K562 (cell line): ENCODE measurements at regions not wholly inside any gene's neighbourhood (a gene's known extent, or its start where the extent isn't known, plus 50 kb on each side); places are given as distances from the start of the nearest gene placed in this dataset.

Source experiments
- ATAC-seq: fragments of 200-7000 bp; cut with Tn5 transposase; 3 replicates; pipeline ENCODE4 v1.9.1; 2020; ENCODE audit warnings: moderate library complexity
- BruUV-seq: library from RNA; stranded (reverse); fragments of 400-500 nt; replicated peaks from 2 replicates; lab custom pipeline; 2021; lab: Mats Ljungman, UMichigan
- CTCF ChIA-PET: fragments of 300-600 bp; formaldehyde crosslinking; extraction: SDS; loops from one replicate; lab custom pipeline; 2021; ENCODE audit warnings: low intra/inter-chr PET ratio; lab: Yijun Ruan, JAX
- POLR2A ChIA-PET: fragments of 300-600, 350-650 bp; sonication (Branson Sonifier 250); formaldehyde crosslinking; extraction: SDS; loops from one replicate; lab custom pipeline; 2021; ENCODE audit warnings: antibody characterized with exemption, inconsistent platforms; lab: Yijun Ruan, JAX
- DNase-seq, 4 experiments: peaks; one replicate each; pipeline versions ENCODE4 v3.0.0 to v3.0.0-alpha.2; 2011 to 2018; ENCODE audit warnings: low spot score in 3 of 4, mixed read lengths in 3 of 4; ENCODE audit errors: extremely low read depth in 1 of 4
- FAIRE-seq: peaks from 2 replicates; lab custom pipeline; 2011; peaks lifted over from hg19 to GRCh38; lab: Jason Lieb, UNC
- H2AFZ ChIP-seq: 2 replicates; pipeline ENCODE4 v1.6.0; 2011; ENCODE audit warnings: low read depth, low read length, control low read depth, inconsistent platforms
- H3K27ac ChIP-seq: fragments of 200-600 bp; 3 replicates; pipeline ENCODE4 v1.8.0; 2011; ENCODE audit warnings: low read depth, mild to moderate bottlenecking, control low read depth, inconsistent platforms, low read length, moderate library complexity, mixed read lengths; ENCODE audit errors: extremely low read depth
- H3K27me3 ChIP-seq, 2 experiments: fragments of 300-600 bp in 1 of 2; 2 replicates in 1 of 2; 3 replicates in 1 of 2; pipeline versions ENCODE4 v1.6.0 to v1.8.0; 2011; ENCODE audit warnings: inconsistent platforms in 2 of 2, low read length in 2 of 2, mild to moderate bottlenecking in 1 of 2, mixed read lengths in 1 of 2, moderate library complexity in 1 of 2; ENCODE audit not compliant: control insufficient read depth in 2 of 2, insufficient read depth in 2 of 2
- H3K36me3 ChIP-seq: fragments of 300-600 bp; 3 replicates; pipeline ENCODE4 v1.8.0; 2011; ENCODE audit warnings: mild to moderate bottlenecking, low read length, inconsistent platforms; ENCODE audit not compliant: control insufficient read depth, insufficient read depth
- H3K4me1 ChIP-seq, 2 experiments: fragments of 200-600 bp in 1 of 2; replicated peaks in 1 of 2; 2 replicates in 1 of 2; 3 replicates in 1 of 2; pipeline versions ENCODE4 v1.5.1 to v1.8.0; 2011; ENCODE audit warnings: inconsistent platforms in 2 of 2, low read length in 2 of 2, mild to moderate bottlenecking in 1 of 2, mixed read lengths in 1 of 2, moderate library complexity in 1 of 2; ENCODE audit not compliant: control insufficient read depth in 2 of 2, insufficient read depth in 2 of 2
- H3K4me2 ChIP-seq: 2 replicates; pipeline ENCODE4 v1.6.1; 2011; ENCODE audit warnings: low read length, control low read depth, inconsistent platforms, mixed read lengths; ENCODE audit not compliant: insufficient read depth
- H3K4me3 ChIP-seq: fragments of 200-600 bp; sonication (generic), shearing (Covaris generic); 2 replicates; pipeline ENCODE4 v1.5.1; 2016; ENCODE audit warnings: control low read depth, inconsistent platforms
- H3K79me2 ChIP-seq: fragments of 200-600 bp; 3 replicates; pipeline ENCODE4 v1.8.0; 2011; ENCODE audit warnings: low read length, inconsistent platforms; ENCODE audit not compliant: control insufficient read depth, insufficient read depth
- H3K9ac ChIP-seq, 2 experiments: 2 replicates each; pipeline versions ENCODE4 v1.6.0 to v1.6.1; 2011; ENCODE audit warnings: low read depth in 2 of 2, low read length in 2 of 2, control low read depth in 1 of 2, inconsistent platforms in 1 of 2, mild to moderate bottlenecking in 1 of 2, mixed read lengths in 1 of 2; ENCODE audit not compliant: insufficient read depth in 1 of 2
- H3K9me1 ChIP-seq: one replicate; pipeline ENCODE4 v1.6.0; 2011; ENCODE audit warnings: inconsistent platforms, mild to moderate bottlenecking, low read length, moderate library complexity; ENCODE audit not compliant: control insufficient read depth, insufficient read depth
- H3K9me3 ChIP-seq: replicated peaks from 2 replicates; pipeline ENCODE4 v1.5.1; 2011; ENCODE audit warnings: low read depth, low read length, inconsistent platforms; ENCODE audit not compliant: control insufficient read depth, insufficient read depth
- H4K20me1 ChIP-seq: replicated peaks from 2 replicates; pipeline ENCODE4 v1.6.1; 2011; ENCODE audit warnings: low read length, inconsistent platforms, mixed read lengths; ENCODE audit not compliant: control insufficient read depth, insufficient read depth
- CHAMP1 ChIP-seq: fragments of 450-650 bp; IDR thresholded peaks from 2 replicates; pipeline ENCODE4 v1.6.1; 2016; ENCODE audit warnings: mild to moderate bottlenecking
- FOSL1 ChIP-seq: fragments of 200-800 bp; sonication (Bioruptor generic); conservative IDR thresholded peaks from 2 replicates; pipeline ENCODE4 v1.6.1; 2016; ENCODE audit warnings: missing genetic modification characterization, missing compliant biosample characterization
- FOXJ2 ChIP-seq: fragments of 200-800 bp; sonication (Bioruptor generic); IDR thresholded peaks from 2 replicates; pipeline ENCODE4 v1.6.1; 2016; ENCODE audit warnings: missing genetic modification characterization, missing compliant biosample characterization
- FOXO4 ChIP-seq: fragments of 450-650 bp; formaldehyde crosslinking; IDR thresholded peaks from 2 replicates; pipeline ENCODE4 v1.4.0; 2020; ENCODE audit warnings: mild to moderate bottlenecking, moderate library complexity
- GMEB1 ChIP-seq: fragments of 250-450 bp; sonication (Bioruptor Pico); IDR thresholded peaks from 2 replicates; pipeline ENCODE4 v1.4.0; 2020; ENCODE audit warnings: mild to moderate bottlenecking
- HLTF ChIP-seq: fragments of 450-650 bp; IDR thresholded peaks from 2 replicates; pipeline ENCODE4 v1.6.1; 2016
- KAT8 ChIP-seq: fragments of 450-650 bp; IDR thresholded peaks from 2 replicates; pipeline ENCODE4 v1.6.1; 2016; ENCODE audit warnings: low read depth, mild to moderate bottlenecking
- MBD2 ChIP-seq: sonication (generic); IDR thresholded peaks from 2 replicates; pipeline ENCODE4 v1.6.1; 2016; ENCODE audit warnings: low read depth, borderline replicate concordance
- MCM3 ChIP-seq: fragments of 450-650 bp; IDR thresholded peaks from 2 replicates; pipeline ENCODE4 v1.6.1; 2016
- NFRKB ChIP-seq: fragments of 450-650 bp; IDR thresholded peaks from 2 replicates; pipeline ENCODE4 v1.6.1; 2016; ENCODE audit warnings: low read depth
- RBM15 ChIP-seq: fragments of 200-400 bp; formaldehyde crosslinking; IDR thresholded peaks from 2 replicates; pipeline ENCODE4 v1.6.1; 2018; ENCODE audit warnings: mild to moderate bottlenecking, low read length, moderate library complexity; ENCODE audit not compliant: insufficient read depth
- RBM22 ChIP-seq: fragments of 200-400 bp; formaldehyde crosslinking; IDR thresholded peaks from 2 replicates; pipeline ENCODE4 v1.6.1; 2018; ENCODE audit warnings: low read length, low read depth; ENCODE audit not compliant: poor library complexity, severe bottlenecking
- ZNF707 ChIP-seq: fragments of 250-450 bp; sonication (Bioruptor Pico); conservative IDR thresholded peaks from 2 replicates; pipeline ENCODE4 v1.8.0; 2022; ENCODE audit warnings: inconsistent platforms, mild to moderate bottlenecking, moderate library complexity
- WGBS: fragments of 100-300 bp; shearing (Covaris generic); methylation state at CpG from one replicate; pipeline ENCODE4 v1.1.6; 2016; ENCODE audit warnings: low coverage, mixed read lengths; ENCODE audit not compliant: insufficient coverage; ENCODE audit errors: missing lambda C conversion rate; 5-methylcytosine and 5-hydroxymethylcytosine counted together
- in situ Hi-C: fragments of 300-500 bp; cut with MboI; formaldehyde crosslinking; loops from 4 replicates; pipeline ENCODE4 v1.15.0; 2018; ENCODE audit warnings: inconsistent platforms, mixed read lengths
- intact Hi-C: fragments of 100-400 bp; cut with micrococcal nuclease; formaldehyde crosslinking; loops from 2 replicates; pipeline ENCODE4 v1.14.2; 2022

GRCh38 chrX:71846429-71846828 is 64.2 kb upstream of the NHSL2 start:
- H3K9ac ChIP-seq = no peak overlapping the region
- no peaks in the 10 kb centered on the region for H3K4me1 ChIP-seq
- H3K9me1 ChIP-seq = no peaks in the 10 kb centered on the region
- in situ Hi-C loops (no loop called here), intact Hi-C loops (no loop called here)
- FAIRE-seq (no peak), ATAC-seq (no peak), DNase-seq (no peak)
- H3K4me2 ChIP-seq = no peak overlapping the region
- H3K27ac ChIP-seq = no peak overlapping the region
- H3K79me2 ChIP-seq = no peaks in the 10 kb centered on the region
- BruUV-seq = no TSS peak
- no peak for TF ChIP-seq FOXJ2
- peak; percentile 66 for TF ChIP-seq FOSL1
- CTCF ChIA-PET = no interaction called here
- no peak overlapping the region for H3K4me3 ChIP-seq
- no CpG with 5 or more reads among the region's 1 CpG for WGBS
- no peaks in the 10 kb centered on the region for H3K36me3 ChIP-seq
- H2AFZ ChIP-seq = no peak overlapping the region
- POLR2A ChIA-PET = no interaction called here
- H3K9me3 ChIP-seq = no peaks in the 10 kb centered on the region
- no peaks in the 10 kb centered on the region for H4K20me1 ChIP-seq
- peaks cover 0 to 3% of the 10 kb centered on the region in 2 experiments; a peak in 1 of 5 replicates for H3K27me3 ChIP-seq

GRCh38 chrX:71852182-71852581 is 58.5 kb upstream of the NHSL2 start:
- ATAC-seq = no peak
- Histone ChIP-seq H3K27me3 (peaks cover 0 to 3% of the 10 kb centered on the region in 2 experiments; a peak in 1 of 5 replicates), H3K27ac (no peak overlapping the region), H3K9ac (no peak overlapping the region), H4K20me1 (no peaks in the 10 kb centered on the region), H3K9me3 (no peaks in the 10 kb centered on the region), H3K4me1 (no peaks in the 10 kb centered on the region), H2AFZ (no peak overlapping the region), H3K4me3 (no peak overlapping the region), H3K36me3 (no peaks in the 10 kb centered on the region), H3K79me2 (no peaks in the 10 kb centered on the region), H3K4me2 (no peak overlapping the region), H3K9me1 (no peaks in the 10 kb centered on the region)
- CTCF ChIA-PET = no interaction called here
- no peak for FAIRE-seq
- BruUV-seq = no TSS peak
- no peak for DNase-seq
- 0% methylated on average over 9 of the region's 9 CpGs for WGBS
- intact Hi-C loops = no loop called here
- POLR2A ChIA-PET = no interaction called here
- in situ Hi-C loops = loop anchor here (25.0 kb wide), 1 partner anchor 190 kb away; the partner anchor contains the start of gene LOC101059915
- TF ChIP-seq KAT8 (no peak), ZNF707 (no peak), MCM3 (no peak), NFRKB (no peak), MBD2 (no peak), CHAMP1 (no peak), RBM15 (no peak), RBM22 (no peak), FOXO4 (CRISPR knock-in tag) (no peak), HLTF (no peak), GMEB1 (CRISPR knock-in tag) (no peak)
